ENCODE measurements at regions not wholly inside any gene's neighbourhood (a gene's known extent, or its start where the extent isn't known, plus 50 kb on each side); places are given as distances from the start of the nearest gene placed in this dataset.

DNA sequence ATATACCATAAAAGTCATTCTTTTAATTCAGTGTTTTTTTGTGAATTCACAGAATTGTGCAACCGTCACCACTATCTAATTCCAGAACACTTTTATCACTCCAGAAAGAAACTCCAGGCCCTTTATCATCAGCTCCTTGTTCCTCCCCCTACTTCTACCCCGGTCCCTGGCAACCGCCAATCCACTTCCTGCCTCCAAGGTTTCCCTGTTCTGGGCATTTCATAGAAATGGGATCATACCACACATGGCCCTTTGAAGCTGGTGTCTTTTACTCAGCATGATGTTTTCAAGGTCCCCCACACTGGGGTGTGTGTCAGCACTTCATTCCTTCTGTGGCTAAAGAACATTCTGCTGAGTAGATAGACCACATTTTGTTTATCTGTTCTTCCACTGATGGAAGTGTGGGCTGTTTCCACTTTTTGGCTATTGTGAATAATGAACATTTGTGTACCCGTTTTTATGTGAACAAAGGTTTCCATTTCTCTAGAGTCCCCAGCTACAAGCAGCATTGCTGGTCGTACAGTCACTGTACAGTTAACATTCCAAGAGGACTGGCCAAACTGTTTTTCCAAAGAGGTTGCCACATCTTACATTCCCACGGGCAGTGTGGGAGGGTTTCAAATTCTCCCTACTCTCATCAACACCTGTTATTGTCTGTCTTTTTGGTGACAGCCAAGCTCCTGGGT is 75.8 kb upstream of the ZNF469 start:
- TF ChIP-seq JUN (CRISPR knock-in tag; IDR thresholded peaks at IDR 0.05): no peak
- TF ChIP-seq, protein P1, sequence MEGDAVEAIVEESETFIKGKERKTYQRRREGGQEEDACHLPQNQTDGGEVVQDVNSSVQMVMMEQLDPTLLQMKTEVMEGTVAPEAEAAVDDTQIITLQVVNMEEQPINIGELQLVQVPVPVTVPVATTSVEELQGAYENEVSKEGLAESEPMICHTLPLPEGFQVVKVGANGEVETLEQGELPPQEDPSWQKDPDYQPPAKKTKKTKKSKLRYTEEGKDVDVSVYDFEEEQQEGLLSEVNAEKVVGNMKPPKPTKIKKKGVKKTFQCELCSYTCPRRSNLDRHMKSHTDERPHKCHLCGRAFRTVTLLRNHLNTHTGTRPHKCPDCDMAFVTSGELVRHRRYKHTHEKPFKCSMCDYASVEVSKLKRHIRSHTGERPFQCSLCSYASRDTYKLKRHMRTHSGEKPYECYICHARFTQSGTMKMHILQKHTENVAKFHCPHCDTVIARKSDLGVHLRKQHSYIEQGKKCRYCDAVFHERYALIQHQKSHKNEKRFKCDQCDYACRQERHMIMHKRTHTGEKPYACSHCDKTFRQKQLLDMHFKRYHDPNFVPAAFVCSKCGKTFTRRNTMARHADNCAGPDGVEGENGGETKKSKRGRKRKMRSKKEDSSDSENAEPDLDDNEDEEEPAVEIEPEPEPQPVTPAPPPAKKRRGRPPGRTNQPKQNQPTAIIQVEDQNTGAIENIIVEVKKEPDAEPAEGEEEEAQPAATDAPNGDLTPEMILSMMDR (IDR thresholded peaks at IDR 0.05): no peak
- TF ChIP-seq GABPB1 (CRISPR knock-in tag; IDR thresholded peaks at IDR 0.05): no peak
- TF ChIP-seq NR2C2 (CRISPR knock-in tag; IDR thresholded peaks at IDR 0.05): no peak
- TF ChIP-seq, protein P2, sequence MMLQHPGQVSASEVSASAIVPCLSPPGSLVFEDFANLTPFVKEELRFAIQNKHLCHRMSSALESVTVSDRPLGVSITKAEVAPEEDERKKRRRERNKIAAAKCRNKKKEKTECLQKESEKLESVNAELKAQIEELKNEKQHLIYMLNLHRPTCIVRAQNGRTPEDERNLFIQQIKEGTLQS (CRISPR knock-in tag; conservative IDR thresholded peaks at IDR 0.05): no peak

Data from WTC11 (cell line).